ENCODE measurements at regions not wholly inside any gene's neighbourhood (a gene's known extent, or its start where the extent isn't known, plus 50 kb on each side); places are given as distances from the start of the nearest gene placed in this dataset.

DNA sequence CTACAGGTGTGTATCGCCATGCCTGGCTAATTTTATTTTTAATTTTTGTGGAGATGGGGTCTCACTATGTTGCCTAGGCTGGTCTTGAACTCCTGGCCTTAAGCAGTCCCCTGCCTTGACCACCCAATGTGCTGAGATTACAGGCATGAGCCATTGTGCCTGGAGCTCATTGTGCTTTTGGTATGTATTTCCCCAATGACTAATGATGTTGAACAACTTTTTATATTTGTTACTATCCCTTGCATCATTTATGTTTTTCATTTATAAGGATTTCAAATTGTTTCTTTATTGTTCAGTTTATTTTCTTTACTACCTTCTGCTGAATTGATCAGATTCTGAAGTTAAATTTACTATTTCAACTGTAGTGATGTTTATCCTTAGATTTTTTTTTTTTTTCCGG, 199.7 kb downstream of the CEP135 start:
- Histone ChIP-seq H3K9ac (ENCODE audit: insufficient read depth, low read depth, low read length) (no peak overlapping the region), H3K4me2 (ENCODE audit: low read depth, low read length) (no peak overlapping the region), H3K4me1 (ENCODE audit: insufficient read depth, low read length) (no peaks in the 10 kb centered on the region), H3K27ac (ENCODE audit: extremely low read length, insufficient read depth, low read length) (no peak overlapping the region), H3K36me3 (replicated peaks in 1 of 2; ENCODE audit: control insufficient read depth in 1 of 2, insufficient read depth in 2 of 2, low read length in 2 of 2) (no peaks in the 10 kb centered on the region), H3K4me3 (replicated peaks in 1 of 3; ENCODE audit: insufficient read depth in 1 of 3, low read depth in 2 of 3, low read length in 3 of 3) (no peak overlapping the region), H3K79me2 (ENCODE audit: insufficient read depth, low read length) (no peaks in the 10 kb centered on the region), H2AFZ (ENCODE audit: low read length) (no peak overlapping the region), H3K27me3 (ENCODE audit: control insufficient read depth in 1 of 2, insufficient read depth in 2 of 2, low read length in 2 of 2) (no peaks in the 10 kb centered on the region), H3K9me3 (ENCODE audit: low read length) (no peaks in the 10 kb centered on the region), H4K20me1 (ENCODE audit: insufficient read depth, low read length) (no peaks in the 10 kb centered on the region)
- FAIRE-seq (no peak), DNase-seq (ENCODE audit: low spot score) (no peak), ATAC-seq (no peak)
- ChIA-PET CTCF (ENCODE audit: low intra/inter-chr PET ratio, low total read pairs) (no interaction called here), POLR2A (no interaction called here)
- in situ Hi-C loops (cut with HindIII; ENCODE audit: extremely low pct_ligation_motif_present, low pct_unique_long_range_greater_than_20kb): no loop called here
- intact Hi-C loops (cut with micrococcal nuclease; ENCODE audit: unreplicated experiment): no loop called here
- whole genome bisulfite sequencing (ENCODE audit: low lambda C conversion rate): 94% methylated on average over 2 of the region's 2 CpGs
- BruUV-seq (replicated peaks): no TSS peak
- TF ChIP-seq, protein P1, sequence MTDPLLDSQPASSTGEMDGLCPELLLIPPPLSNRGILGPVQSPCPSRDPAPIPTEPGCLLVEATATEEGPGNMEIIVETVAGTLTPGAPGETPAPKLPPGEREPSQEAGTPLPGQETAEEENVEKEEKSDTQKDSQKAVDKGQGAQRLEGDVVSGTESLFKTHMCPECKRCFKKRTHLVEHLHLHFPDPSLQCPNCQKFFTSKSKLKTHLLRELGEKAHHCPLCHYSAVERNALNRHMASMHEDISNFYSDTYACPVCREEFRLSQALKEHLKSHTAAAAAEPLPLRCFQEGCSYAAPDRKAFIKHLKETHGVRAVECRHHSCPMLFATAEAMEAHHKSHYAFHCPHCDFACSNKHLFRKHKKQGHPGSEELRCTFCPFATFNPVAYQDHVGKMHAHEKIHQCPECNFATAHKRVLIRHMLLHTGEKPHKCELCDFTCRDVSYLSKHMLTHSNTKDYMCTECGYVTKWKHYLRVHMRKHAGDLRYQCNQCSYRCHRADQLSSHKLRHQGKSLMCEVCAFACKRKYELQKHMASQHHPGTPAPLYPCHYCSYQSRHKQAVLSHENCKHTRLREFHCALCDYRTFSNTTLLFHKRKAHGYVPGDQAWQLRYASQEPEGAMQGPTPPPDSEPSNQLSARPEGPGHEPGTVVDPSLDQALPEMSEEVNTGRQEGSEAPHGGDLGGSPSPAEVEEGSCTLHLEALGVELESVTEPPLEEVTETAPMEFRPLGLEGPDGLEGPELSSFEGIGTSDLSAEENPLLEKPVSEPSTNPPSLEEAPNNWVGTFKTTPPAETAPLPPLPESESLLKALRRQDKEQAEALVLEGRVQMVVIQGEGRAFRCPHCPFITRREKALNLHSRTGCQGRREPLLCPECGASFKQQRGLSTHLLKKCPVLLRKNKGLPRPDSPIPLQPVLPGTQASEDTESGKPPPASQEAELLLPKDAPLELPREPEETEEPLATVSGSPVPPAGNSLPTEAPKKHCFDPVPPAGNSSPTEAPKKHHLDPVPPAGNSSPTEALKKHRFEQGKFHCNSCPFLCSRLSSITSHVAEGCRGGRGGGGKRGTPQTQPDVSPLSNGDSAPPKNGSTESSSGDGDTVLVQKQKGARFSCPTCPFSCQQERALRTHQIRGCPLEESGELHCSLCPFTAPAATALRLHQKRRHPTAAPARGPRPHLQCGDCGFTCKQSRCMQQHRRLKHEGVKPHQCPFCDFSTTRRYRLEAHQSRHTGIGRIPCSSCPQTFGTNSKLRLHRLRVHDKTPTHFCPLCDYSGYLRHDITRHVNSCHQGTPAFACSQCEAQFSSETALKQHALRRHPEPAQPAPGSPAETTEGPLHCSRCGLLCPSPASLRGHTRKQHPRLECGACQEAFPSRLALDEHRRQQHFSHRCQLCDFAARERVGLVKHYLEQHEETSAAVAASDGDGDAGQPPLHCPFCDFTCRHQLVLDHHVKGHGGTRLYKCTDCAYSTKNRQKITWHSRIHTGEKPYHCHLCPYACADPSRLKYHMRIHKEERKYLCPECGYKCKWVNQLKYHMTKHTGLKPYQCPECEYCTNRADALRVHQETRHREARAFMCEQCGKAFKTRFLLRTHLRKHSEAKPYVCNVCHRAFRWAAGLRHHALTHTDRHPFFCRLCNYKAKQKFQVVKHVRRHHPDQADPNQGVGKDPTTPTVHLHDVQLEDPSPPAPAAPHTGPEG (CRISPR knock-in tag; IDR thresholded peaks at IDR 0.05): no peak
- no peak for TF ChIP-seq ATF1 (CRISPR knock-in tag; IDR thresholded peaks at IDR 0.05)
- TF ChIP-seq, protein P2, sequence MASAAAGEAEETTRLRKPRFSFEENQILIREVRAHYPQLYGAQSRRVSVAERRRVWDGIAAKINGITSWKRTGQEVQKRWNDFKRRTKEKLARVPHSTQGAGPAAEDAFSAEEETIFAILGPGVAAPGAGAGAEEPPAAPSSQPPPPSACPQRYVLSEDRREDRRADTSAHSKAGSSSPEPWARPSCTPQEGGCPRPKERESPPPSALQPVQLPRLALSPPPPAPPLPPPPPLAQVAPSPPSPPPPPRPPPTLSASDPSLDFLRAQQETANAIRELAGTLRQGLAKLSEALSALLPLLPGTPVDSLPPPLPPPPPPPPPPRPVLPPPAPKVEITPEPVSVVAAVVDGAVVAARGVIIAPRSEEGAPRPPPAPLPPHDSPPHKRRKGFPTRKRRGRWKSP (CRISPR knock-in tag; IDR thresholded peaks at IDR 0.05): no peak
- no peak for TF ChIP-seq ZSCAN31 (CRISPR knock-in tag; IDR thresholded peaks at IDR 0.05; ENCODE audit: low read depth)
- no peak for TF ChIP-seq ZNF546 (CRISPR knock-in tag; conservative IDR thresholded peaks at IDR 0.05)
- TF ChIP-seq, protein P3, sequence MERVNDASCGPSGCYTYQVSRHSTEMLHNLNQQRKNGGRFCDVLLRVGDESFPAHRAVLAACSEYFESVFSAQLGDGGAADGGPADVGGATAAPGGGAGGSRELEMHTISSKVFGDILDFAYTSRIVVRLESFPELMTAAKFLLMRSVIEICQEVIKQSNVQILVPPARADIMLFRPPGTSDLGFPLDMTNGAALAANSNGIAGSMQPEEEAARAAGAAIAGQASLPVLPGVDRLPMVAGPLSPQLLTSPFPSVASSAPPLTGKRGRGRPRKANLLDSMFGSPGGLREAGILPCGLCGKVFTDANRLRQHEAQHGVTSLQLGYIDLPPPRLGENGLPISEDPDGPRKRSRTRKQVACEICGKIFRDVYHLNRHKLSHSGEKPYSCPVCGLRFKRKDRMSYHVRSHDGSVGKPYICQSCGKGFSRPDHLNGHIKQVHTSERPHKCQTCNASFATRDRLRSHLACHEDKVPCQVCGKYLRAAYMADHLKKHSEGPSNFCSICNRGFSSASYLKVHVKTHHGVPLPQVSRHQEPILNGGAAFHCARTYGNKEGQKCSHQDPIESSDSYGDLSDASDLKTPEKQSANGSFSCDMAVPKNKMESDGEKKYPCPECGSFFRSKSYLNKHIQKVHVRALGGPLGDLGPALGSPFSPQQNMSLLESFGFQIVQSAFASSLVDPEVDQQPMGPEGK (CRISPR knock-in tag; IDR thresholded peaks at IDR 0.05): no peak
- no peak for TF ChIP-seq JUN (CRISPR knock-in tag; IDR thresholded peaks at IDR 0.05)
- TF ChIP-seq ZSCAN25 (CRISPR knock-in tag; IDR thresholded peaks at IDR 0.05): no peak
- TF ChIP-seq ZNF749 (CRISPR knock-in tag; IDR thresholded peaks at IDR 0.05; ENCODE audit: borderline replicate concordance): no peak
- TF ChIP-seq ZBTB20 (CRISPR knock-in tag; IDR thresholded peaks at IDR 0.05; ENCODE audit: borderline replicate concordance, low read depth): no peak
- TF ChIP-seq SOX6 (IDR thresholded peaks at IDR 0.05): no peak
- no peak for TF ChIP-seq SOX6 (CRISPR knock-in tag; IDR thresholded peaks at IDR 0.05)
- TF ChIP-seq MXD4 (CRISPR knock-in tag; IDR thresholded peaks at IDR 0.05): no peak
- TF ChIP-seq, protein P4, sequence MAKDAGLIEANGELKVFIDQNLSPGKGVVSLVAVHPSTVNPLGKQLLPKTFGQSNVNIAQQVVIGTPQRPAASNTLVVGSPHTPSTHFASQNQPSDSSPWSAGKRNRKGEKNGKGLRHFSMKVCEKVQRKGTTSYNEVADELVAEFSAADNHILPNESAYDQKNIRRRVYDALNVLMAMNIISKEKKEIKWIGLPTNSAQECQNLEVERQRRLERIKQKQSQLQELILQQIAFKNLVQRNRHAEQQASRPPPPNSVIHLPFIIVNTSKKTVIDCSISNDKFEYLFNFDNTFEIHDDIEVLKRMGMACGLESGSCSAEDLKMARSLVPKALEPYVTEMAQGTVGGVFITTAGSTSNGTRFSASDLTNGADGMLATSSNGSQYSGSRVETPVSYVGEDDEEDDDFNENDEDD (CRISPR knock-in tag; IDR thresholded peaks at IDR 0.05; ENCODE audit: borderline replicate concordance): no peak
- no peak for TF ChIP-seq CBX2 (IDR thresholded peaks at IDR 0.05; ENCODE audit: low read depth, low read length)
- TF ChIP-seq CBX2 (CRISPR knock-in tag; IDR thresholded peaks at IDR 0.05; ENCODE audit: low read depth): no peak

Data from HepG2 (cell line).